NB4 (cell line): ENCODE measurements at regions not wholly inside any gene's neighbourhood (a gene's known extent, or its start where the extent isn't known, plus 50 kb on each side); places are given as distances from the start of the nearest gene placed in this dataset.

Source experiments
- POLR2A ChIP-seq: IDR thresholded peaks from 2 replicates; pipeline ENCODE4 v1.6.1; 2011; ENCODE audit warnings: mild to moderate bottlenecking; ENCODE audit not compliant: insufficient read length; ENCODE audit errors: extremely low read depth
- TF ChIP-seq, protein P1 (sequence below): IDR thresholded peaks from one replicate; pipeline ENCODE4 v1.5.1; 2012; ENCODE audit warnings: low read depth, low read length

DNA sequence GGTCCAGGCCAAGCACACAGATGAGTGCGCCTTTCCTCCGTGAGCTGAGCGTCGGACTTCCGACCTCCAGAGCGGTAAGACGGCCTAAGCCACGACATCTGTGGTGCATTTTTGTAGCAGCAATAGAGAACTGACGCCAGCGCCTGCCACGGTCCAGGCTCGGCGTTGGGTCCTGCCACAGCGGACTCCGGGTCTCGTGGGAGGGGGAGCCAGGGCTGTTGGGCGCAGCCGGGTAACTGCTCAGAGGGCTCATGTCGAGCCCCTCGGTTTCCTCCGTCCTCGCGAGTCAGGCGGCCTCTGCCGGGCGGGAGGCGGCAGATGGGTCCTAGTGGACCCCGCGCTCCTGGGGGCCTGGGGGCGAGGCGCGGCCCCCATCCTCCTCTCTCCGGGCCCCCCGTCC is 216.1 kb downstream of the QKI start:
- no peak for TF ChIP-seq POLR2A
- TF ChIP-seq, protein P1, sequence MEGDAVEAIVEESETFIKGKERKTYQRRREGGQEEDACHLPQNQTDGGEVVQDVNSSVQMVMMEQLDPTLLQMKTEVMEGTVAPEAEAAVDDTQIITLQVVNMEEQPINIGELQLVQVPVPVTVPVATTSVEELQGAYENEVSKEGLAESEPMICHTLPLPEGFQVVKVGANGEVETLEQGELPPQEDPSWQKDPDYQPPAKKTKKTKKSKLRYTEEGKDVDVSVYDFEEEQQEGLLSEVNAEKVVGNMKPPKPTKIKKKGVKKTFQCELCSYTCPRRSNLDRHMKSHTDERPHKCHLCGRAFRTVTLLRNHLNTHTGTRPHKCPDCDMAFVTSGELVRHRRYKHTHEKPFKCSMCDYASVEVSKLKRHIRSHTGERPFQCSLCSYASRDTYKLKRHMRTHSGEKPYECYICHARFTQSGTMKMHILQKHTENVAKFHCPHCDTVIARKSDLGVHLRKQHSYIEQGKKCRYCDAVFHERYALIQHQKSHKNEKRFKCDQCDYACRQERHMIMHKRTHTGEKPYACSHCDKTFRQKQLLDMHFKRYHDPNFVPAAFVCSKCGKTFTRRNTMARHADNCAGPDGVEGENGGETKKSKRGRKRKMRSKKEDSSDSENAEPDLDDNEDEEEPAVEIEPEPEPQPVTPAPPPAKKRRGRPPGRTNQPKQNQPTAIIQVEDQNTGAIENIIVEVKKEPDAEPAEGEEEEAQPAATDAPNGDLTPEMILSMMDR, result no peak
